GM23338 (cell line): ENCODE measurements at regions not wholly inside any gene's neighbourhood (a gene's known extent, or its start where the extent isn't known, plus 50 kb on each side); places are given as distances from the start of the nearest gene placed in this dataset.

ENCODE experiments used
- ATAC-seq: fragments of 200-7000 bp; cut with Tn5 transposase; 3 replicates; pipeline ENCODE4 v1.9.1; 2020
- DNase-seq: peaks from one replicate; pipeline ENCODE4 v3.0.0-alpha.2; 2015; ENCODE audit warnings: low spot score
- H2AFZ ChIP-seq: fragments of 200-600 bp; sonication (generic); 2 replicates; pipeline ENCODE4 v1.8.0; 2016; ENCODE audit warnings: antibody characterized with exemption, mild to moderate bottlenecking, moderate library complexity
- H3F3A ChIP-seq: fragments of 200-600 bp; sonication (generic); replicated peaks from 2 replicates; pipeline ENCODE4 v1.8.0; 2017; ENCODE audit warnings: antibody characterized with exemption, mixed run types, low read depth
- H3K27ac ChIP-seq: fragments of 200-600 bp; sonication (generic); 2 replicates; pipeline ENCODE4 v1.6.1; 2016; ENCODE audit warnings: low read depth
- H3K27me3 ChIP-seq: fragments of 200-600 bp; sonication (generic); 2 replicates; pipeline ENCODE4 v1.8.0; 2016; ENCODE audit warnings: mild to moderate bottlenecking, mixed run types, moderate library complexity; ENCODE audit not compliant: insufficient read depth
- H3K36me3 ChIP-seq: fragments of 200-600 bp; sonication (generic); 2 replicates; pipeline ENCODE4 v1.8.0; 2016; ENCODE audit warnings: mild to moderate bottlenecking; ENCODE audit not compliant: insufficient read depth
- H3K4me1 ChIP-seq: fragments of 200-600 bp; sonication (generic); 2 replicates; pipeline ENCODE4 v1.8.0; 2016; ENCODE audit warnings: mild to moderate bottlenecking, moderate library complexity; ENCODE audit not compliant: insufficient read depth
- H3K4me2 ChIP-seq: fragments of 200-600 bp; sonication (generic); 2 replicates; pipeline ENCODE4 v1.7.1; 2017; ENCODE audit warnings: mixed run types
- H3K4me3 ChIP-seq: fragments of 200-600 bp; sonication (generic); 2 replicates; pipeline ENCODE4 v1.6.1; 2016; ENCODE audit warnings: mixed run types
- H3K79me2 ChIP-seq: fragments of 200-600 bp; sonication (generic); replicated peaks from 2 replicates; pipeline ENCODE4 v1.8.0; 2017; ENCODE audit warnings: mild to moderate bottlenecking; ENCODE audit not compliant: insufficient read depth
- H3K9me2 ChIP-seq: fragments of 200-600 bp; sonication (generic); 2 replicates; pipeline ENCODE4 v1.8.0; 2017; ENCODE audit not compliant: insufficient read depth
- H4K20me1 ChIP-seq: fragments of 200-600 bp; sonication (generic); replicated peaks from 2 replicates; pipeline ENCODE4 v1.8.0; 2017; ENCODE audit warnings: mild to moderate bottlenecking; ENCODE audit not compliant: insufficient read depth
- H3K27ac Mint-ChIP-seq: 2 replicates; pipeline ENCODE4 v1.8.0; 2020; ENCODE audit warnings: inconsistent platforms, mild to moderate bottlenecking, moderate library complexity, mixed read lengths
- H3K27me3 Mint-ChIP-seq: 3 replicates; pipeline ENCODE4 v1.8.0; 2022; ENCODE audit warnings: low read depth, mild to moderate bottlenecking, moderate library complexity, mixed read lengths, inconsistent platforms; ENCODE audit not compliant: insufficient read depth, poor library complexity
- H3K36me3 Mint-ChIP-seq: 3 replicates; pipeline ENCODE4 v1.8.0; 2021; ENCODE audit warnings: low read depth, mild to moderate bottlenecking, inconsistent platforms, moderate library complexity, mixed read lengths
- H3K4me1 Mint-ChIP-seq: 3 replicates; pipeline ENCODE4 v1.8.0; 2020; ENCODE audit warnings: mild to moderate bottlenecking, inconsistent platforms, mixed read lengths
- H3K4me3 Mint-ChIP-seq: 3 replicates; pipeline ENCODE4 v1.8.0; 2021; ENCODE audit warnings: moderate library complexity, mild to moderate bottlenecking, inconsistent platforms, mixed read lengths
- H3K9me3 Mint-ChIP-seq: 3 replicates; pipeline ENCODE4 v1.8.0; 2020; ENCODE audit warnings: moderate library complexity, mild to moderate bottlenecking, inconsistent platforms, mixed read lengths
- CREB1 ChIP-seq: fragments of 250-450 bp; sonication (Bioruptor Pico); IDR thresholded peaks from 2 replicates; pipeline ENCODE4 v1.5.0; 2020; ENCODE audit warnings: low read depth, mild to moderate bottlenecking, moderate library complexity
- ETS1 ChIP-seq: IDR thresholded peaks from 2 replicates; pipeline ENCODE4 v1.6.1; 2016; ENCODE audit warnings: antibody characterized with exemption
- EZH2 ChIP-seq: fragments of 200-600 bp; sonication (generic); IDR thresholded peaks from one replicate; pipeline ENCODE4 v1.8.0; 2017; ENCODE audit warnings: antibody characterized with exemption, mild to moderate bottlenecking, low read depth; ENCODE audit not compliant: unreplicated experiment
- JUNB ChIP-seq: IDR thresholded peaks from one replicate; pipeline ENCODE4 v1.6.1; 2016; ENCODE audit warnings: antibody characterized with exemption; ENCODE audit not compliant: unreplicated experiment
- NANOG ChIP-seq: IDR thresholded peaks from 2 replicates; pipeline ENCODE4 v1.6.1; 2016; ENCODE audit warnings: antibody characterized with exemption, borderline replicate concordance
- POLR2AphosphoS5 ChIP-seq: IDR thresholded peaks from 2 replicates; pipeline ENCODE4 v1.6.1; 2016; ENCODE audit warnings: antibody characterized with exemption, low read depth
- REST ChIP-seq: IDR thresholded peaks from one replicate; pipeline ENCODE4 v1.6.1; 2018; ENCODE audit warnings: antibody characterized with exemption; ENCODE audit not compliant: unreplicated experiment
- STAT1 ChIP-seq: IDR thresholded peaks from one replicate; pipeline ENCODE4 v1.6.1; 2016; ENCODE audit warnings: antibody characterized with exemption; ENCODE audit not compliant: unreplicated experiment
- ZNF114 ChIP-seq: fragments of 250-450 bp; sonication (Bioruptor Pico); IDR thresholded peaks from 2 replicates; pipeline ENCODE4 v1.5.0; 2020; ENCODE audit warnings: mild to moderate bottlenecking, moderate library complexity
- ZNF331 ChIP-seq: fragments of 250-450 bp; sonication (Bioruptor Pico); IDR thresholded peaks from 2 replicates; pipeline ENCODE4 v1.5.0; 2020; ENCODE audit warnings: low read depth, mild to moderate bottlenecking, moderate library complexity
- ZNF462 ChIP-seq: fragments of 250-450 bp; sonication (Bioruptor Pico); IDR thresholded peaks from 2 replicates; pipeline ENCODE4 v1.5.0; 2020; ENCODE audit warnings: mild to moderate bottlenecking, moderate library complexity
- TF ChIP-seq, protein P1 (sequence below), 2 experiments: fragments of 200-600 bp in 1 of 2; sonication (generic) in 1 of 2; conservative IDR thresholded peaks; 2 replicates each; pipeline versions ENCODE4 v1.5.1 to v1.6.1; 2016 to 2017; ENCODE audit warnings: antibody characterized with exemption in 2 of 2, low read depth in 2 of 2, mild to moderate bottlenecking in 2 of 2, moderate library complexity in 1 of 2

GRCh38 chr2:220025207-220025606 lies 397.8 kb downstream of the SLC4A3 start (continued):
- TF ChIP-seq, protein P1, sequence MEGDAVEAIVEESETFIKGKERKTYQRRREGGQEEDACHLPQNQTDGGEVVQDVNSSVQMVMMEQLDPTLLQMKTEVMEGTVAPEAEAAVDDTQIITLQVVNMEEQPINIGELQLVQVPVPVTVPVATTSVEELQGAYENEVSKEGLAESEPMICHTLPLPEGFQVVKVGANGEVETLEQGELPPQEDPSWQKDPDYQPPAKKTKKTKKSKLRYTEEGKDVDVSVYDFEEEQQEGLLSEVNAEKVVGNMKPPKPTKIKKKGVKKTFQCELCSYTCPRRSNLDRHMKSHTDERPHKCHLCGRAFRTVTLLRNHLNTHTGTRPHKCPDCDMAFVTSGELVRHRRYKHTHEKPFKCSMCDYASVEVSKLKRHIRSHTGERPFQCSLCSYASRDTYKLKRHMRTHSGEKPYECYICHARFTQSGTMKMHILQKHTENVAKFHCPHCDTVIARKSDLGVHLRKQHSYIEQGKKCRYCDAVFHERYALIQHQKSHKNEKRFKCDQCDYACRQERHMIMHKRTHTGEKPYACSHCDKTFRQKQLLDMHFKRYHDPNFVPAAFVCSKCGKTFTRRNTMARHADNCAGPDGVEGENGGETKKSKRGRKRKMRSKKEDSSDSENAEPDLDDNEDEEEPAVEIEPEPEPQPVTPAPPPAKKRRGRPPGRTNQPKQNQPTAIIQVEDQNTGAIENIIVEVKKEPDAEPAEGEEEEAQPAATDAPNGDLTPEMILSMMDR (conservative IDR thresholded peaks at IDR 0.05; ENCODE audit: low read depth in 2 of 2), result no peak
- TF ChIP-seq ETS1 (no peak), POLR2AphosphoS5 (no peak), EZH2 (no peak), ZNF331 (CRISPR knock-in tag) (no peak), JUNB (no peak), CREB1 (CRISPR knock-in tag) (no peak), REST (no peak), ZNF114 (CRISPR knock-in tag) (no peak)

DNA sequence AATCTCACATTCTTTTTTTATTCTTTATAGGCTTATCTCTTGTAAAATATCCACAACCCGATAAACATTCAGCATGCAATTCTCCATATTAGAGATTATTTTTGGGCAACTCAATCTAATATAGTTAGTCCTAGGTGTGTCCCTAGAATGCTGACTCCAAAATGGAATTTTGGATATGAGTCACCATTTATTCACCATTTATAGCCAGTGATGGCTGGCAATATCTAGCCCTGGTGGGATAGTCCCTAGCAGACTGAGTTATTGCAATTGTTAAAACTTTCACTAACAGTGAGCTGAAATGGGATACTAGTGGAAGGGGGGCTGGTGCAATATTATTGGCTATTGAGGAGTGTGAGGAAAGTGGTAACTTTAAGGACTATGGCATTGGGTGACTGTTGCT lies 401.6 kb downstream of the SLC4A3 start:
- Mint-ChIP-seq H3K27ac (no peak overlapping the region), H3K9me3 (no peaks in the 10 kb centered on the region; the same call in 2 of the 3 replicates), H3K4me1 (peaks cover 5% of the 10 kb centered on the region; the same call in 2 of the 3 replicates), H3K4me3 (no peak overlapping the region), H3K36me3 (no peaks in the 10 kb centered on the region), H3K27me3 (peaks cover 2% of the 10 kb centered on the region)
- H3K4me2 ChIP-seq, result no peak overlapping the region
- no peak overlapping the region for H3K27ac ChIP-seq
- H2AFZ ChIP-seq, result no peak overlapping the region
- H3K79me2 ChIP-seq, result no peaks in the 10 kb centered on the region
- H3K36me3 ChIP-seq, result no peaks in the 10 kb centered on the region
- DNase-seq (no peak), ATAC-seq (no peak)
- H3K4me1 ChIP-seq, result no peaks in the 10 kb centered on the region
- no peaks in the 10 kb centered on the region for H3K27me3 ChIP-seq
- H3K9me2 ChIP-seq, result peaks cover 23% of the 10 kb centered on the region; the same call in 1 of the 2 replicates
- H4K20me1 ChIP-seq, result no peaks in the 10 kb centered on the region
- H3F3A ChIP-seq, result no peaks in the 10 kb centered on the region
- no peak overlapping the region for H3K4me3 ChIP-seq
- no peak for TF ChIP-seq JUNB
- TF ChIP-seq POLR2AphosphoS5, result no peak
- no peak for TF ChIP-seq STAT1
- no peak for TF ChIP-seq CREB1 (CRISPR knock-in tag)
- no peak for TF ChIP-seq ZNF114 (CRISPR knock-in tag)
- no peak for TF ChIP-seq ZNF462 (CRISPR knock-in tag)
- TF ChIP-seq NANOG, result no peak
- TF ChIP-seq EZH2, result no peak
